SK-N-SH treated with all-trans-retinoic acid at 6 μM for 48 hours (cell line): ENCODE measurements at regions not wholly inside any gene's neighbourhood (a gene's known extent, or its start where the extent isn't known, plus 50 kb on each side); places are given as distances from the start of the nearest gene placed in this dataset.

Experiments
- ATAC-seq: fragments of 200-7000 bp; cut with Tn5 transposase; 3 replicates; pipeline ENCODE4 v1.9.1; 2020; ENCODE audit warnings: mild to moderate bottlenecking, moderate library complexity
- ARNTL ChIP-seq: fragments of 450-650 bp; formaldehyde crosslinking; IDR thresholded peaks from 2 replicates; pipeline ENCODE4 v1.5.0; 2020; ENCODE audit warnings: low read depth, mild to moderate bottlenecking, moderate library complexity, borderline replicate concordance
- BACH2 ChIP-seq: fragments of 250-450 bp; sonication (Bioruptor Pico); IDR thresholded peaks from 2 replicates; pipeline ENCODE4 v1.9.0; 2021; ENCODE audit warnings: mild to moderate bottlenecking, borderline replicate concordance
- CSDC2 ChIP-seq: fragments of 250-450 bp; sonication (Bioruptor Pico); IDR thresholded peaks from 2 replicates; pipeline ENCODE4 v1.5.0; 2020; ENCODE audit warnings: mild to moderate bottlenecking, moderate library complexity
- GLIS3 ChIP-seq: fragments of 250-450 bp; sonication (Bioruptor Pico); IDR thresholded peaks from 2 replicates; pipeline ENCODE4 v1.5.0; 2020; ENCODE audit warnings: mild to moderate bottlenecking, moderate library complexity
- ISL1 ChIP-seq: fragments of 250-450 bp; sonication (Bioruptor Pico); IDR thresholded peaks from 2 replicates; pipeline ENCODE4 v2.1.2; 2022; ENCODE audit warnings: mild to moderate bottlenecking, moderate library complexity
- OSR1 ChIP-seq: fragments of 250-450 bp; sonication (Bioruptor Pico); IDR thresholded peaks from 2 replicates; pipeline ENCODE4 v1.8.0; 2022; ENCODE audit warnings: moderate library complexity, mild to moderate bottlenecking, inconsistent platforms
- PPARA ChIP-seq: fragments of 250-450 bp; sonication (Bioruptor Pico); IDR thresholded peaks from 2 replicates; pipeline ENCODE4 v1.5.0; 2020; ENCODE audit warnings: mild to moderate bottlenecking, borderline replicate concordance
- RARB ChIP-seq: fragments of 250-450 bp; sonication (Bioruptor Pico); IDR thresholded peaks from 2 replicates; pipeline ENCODE4 v1.8.0; 2021; ENCODE audit warnings: mild to moderate bottlenecking, moderate library complexity
- SNAI2 ChIP-seq: fragments of 250-450 bp; sonication (Bioruptor Pico); IDR thresholded peaks from 2 replicates; pipeline ENCODE4 v1.5.0; 2020; ENCODE audit warnings: mild to moderate bottlenecking, moderate library complexity
- TCF4 ChIP-seq: fragments of 250-450 bp; sonication (Bioruptor Pico); IDR thresholded peaks from 2 replicates; pipeline ENCODE4 v1.8.0; 2021; ENCODE audit warnings: mild to moderate bottlenecking, moderate library complexity, borderline replicate concordance
- TOX ChIP-seq: fragments of 250-450 bp; sonication (Bioruptor Pico); IDR thresholded peaks from 2 replicates; pipeline ENCODE4 v1.8.0; 2021; ENCODE audit warnings: mild to moderate bottlenecking, moderate library complexity, borderline replicate concordance
- TSHZ2 ChIP-seq: fragments of 250-450 bp; sonication (Bioruptor Pico); IDR thresholded peaks from 2 replicates; pipeline ENCODE4 v1.5.0; 2020; ENCODE audit warnings: mild to moderate bottlenecking, moderate library complexity
- ZC3H10 ChIP-seq: fragments of 250-450 bp; sonication (Bioruptor Pico); IDR thresholded peaks from 2 replicates; pipeline ENCODE4 v1.5.1; 2021; ENCODE audit warnings: mild to moderate bottlenecking, moderate library complexity
- ZFP3 ChIP-seq: fragments of 250-450 bp; sonication (Bioruptor Pico); IDR thresholded peaks from 2 replicates; pipeline ENCODE4 v1.5.0; 2020; ENCODE audit warnings: mild to moderate bottlenecking, moderate library complexity
- ZFP30 ChIP-seq: fragments of 450-650 bp; formaldehyde crosslinking; IDR thresholded peaks from 2 replicates; pipeline ENCODE4 v1.5.0; 2022; ENCODE audit warnings: mild to moderate bottlenecking, moderate library complexity
- ZNF565 ChIP-seq: fragments of 450-650 bp; formaldehyde crosslinking; conservative IDR thresholded peaks from 2 replicates; pipeline ENCODE4 v1.5.0; 2020; ENCODE audit warnings: low read depth, mild to moderate bottlenecking, moderate library complexity
- ZNF70 ChIP-seq: fragments of 450-650 bp; formaldehyde crosslinking; IDR thresholded peaks from 2 replicates; pipeline ENCODE4 v1.5.0; 2020; ENCODE audit warnings: mild to moderate bottlenecking, moderate library complexity
- TF ChIP-seq, protein P1 (sequence below): fragments of 250-450 bp; sonication (Bioruptor Pico); IDR thresholded peaks from 2 replicates; pipeline ENCODE4 v1.5.1; 2020; ENCODE audit warnings: low read depth, mild to moderate bottlenecking, moderate library complexity
- TF ChIP-seq, protein P2 (sequence below): fragments of 250-450 bp; sonication (Bioruptor Pico); IDR thresholded peaks from 2 replicates; pipeline ENCODE4 v1.5.1; 2021; ENCODE audit warnings: mild to moderate bottlenecking, moderate library complexity
- TF ChIP-seq, protein P3 (sequence below): fragments of 250-450 bp; sonication (Bioruptor Pico); IDR thresholded peaks from 2 replicates; pipeline ENCODE4 v1.8.0; 2020; ENCODE audit warnings: mild to moderate bottlenecking, moderate library complexity, borderline replicate concordance

DNA sequence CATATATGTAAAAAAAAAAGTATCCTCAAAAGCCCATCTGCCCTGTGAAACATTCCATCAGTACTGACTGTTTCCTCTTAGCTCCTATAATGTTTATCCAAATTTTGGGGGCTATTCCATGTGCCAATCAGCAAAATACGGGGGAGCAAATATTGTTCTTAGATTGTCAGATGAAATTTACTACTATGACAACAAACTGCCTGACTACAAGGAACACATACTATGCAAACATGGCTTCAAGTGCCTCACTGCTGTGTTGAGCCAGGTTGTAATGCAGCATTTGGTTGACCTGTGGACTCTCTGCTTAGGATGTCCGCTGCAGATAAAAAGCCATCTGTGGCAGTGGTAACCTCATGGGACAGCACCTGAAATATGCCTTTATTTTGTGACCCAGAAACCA, 98.2 kb upstream of the SCEL start:
- no peak for ATAC-seq
- TF ChIP-seq PPARA (CRISPR knock-in tag) (no peak), ZNF565 (no peak), OSR1 (CRISPR knock-in tag) (no peak), TSHZ2 (CRISPR knock-in tag) (no peak), BACH2 (CRISPR knock-in tag) (no peak), ISL1 (CRISPR knock-in tag) (no peak), ZFP3 (CRISPR knock-in tag) (no peak), RARB (no peak), ZFP30 (CRISPR knock-in tag) (no peak), TOX (CRISPR knock-in tag) (no peak), TCF4 (CRISPR knock-in tag) (no peak), CSDC2 (CRISPR knock-in tag) (no peak)
- TF ChIP-seq, protein P1, sequence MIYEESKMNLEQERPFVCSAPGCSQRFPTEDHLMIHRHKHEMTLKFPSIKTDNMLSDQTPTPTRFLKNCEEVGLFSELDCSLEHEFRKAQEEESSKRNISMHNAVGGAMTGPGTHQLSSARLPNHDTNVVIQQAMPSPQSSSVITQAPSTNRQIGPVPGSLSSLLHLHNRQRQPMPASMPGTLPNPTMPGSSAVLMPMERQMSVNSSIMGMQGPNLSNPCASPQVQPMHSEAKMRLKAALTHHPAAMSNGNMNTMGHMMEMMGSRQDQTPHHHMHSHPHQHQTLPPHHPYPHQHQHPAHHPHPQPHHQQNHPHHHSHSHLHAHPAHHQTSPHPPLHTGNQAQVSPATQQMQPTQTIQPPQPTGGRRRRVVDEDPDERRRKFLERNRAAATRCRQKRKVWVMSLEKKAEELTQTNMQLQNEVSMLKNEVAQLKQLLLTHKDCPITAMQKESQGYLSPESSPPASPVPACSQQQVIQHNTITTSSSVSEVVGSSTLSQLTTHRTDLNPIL (CRISPR knock-in tag) = no peak
- TF ChIP-seq, protein P2, sequence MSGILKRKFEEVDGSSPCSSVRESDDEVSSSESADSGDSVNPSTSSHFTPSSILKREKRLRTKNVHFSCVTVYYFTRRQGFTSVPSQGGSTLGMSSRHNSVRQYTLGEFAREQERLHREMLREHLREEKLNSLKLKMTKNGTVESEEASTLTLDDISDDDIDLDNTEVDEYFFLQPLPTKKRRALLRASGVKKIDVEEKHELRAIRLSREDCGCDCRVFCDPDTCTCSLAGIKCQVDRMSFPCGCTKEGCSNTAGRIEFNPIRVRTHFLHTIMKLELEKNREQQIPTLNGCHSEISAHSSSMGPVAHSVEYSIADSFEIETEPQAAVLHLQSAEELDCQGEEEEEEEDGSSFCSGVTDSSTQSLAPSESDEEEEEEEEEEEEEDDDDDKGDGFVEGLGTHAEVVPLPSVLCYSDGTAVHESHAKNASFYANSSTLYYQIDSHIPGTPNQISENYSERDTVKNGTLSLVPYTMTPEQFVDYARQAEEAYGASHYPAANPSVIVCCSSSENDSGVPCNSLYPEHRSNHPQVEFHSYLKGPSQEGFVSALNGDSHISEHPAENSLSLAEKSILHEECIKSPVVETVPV = no peak

GRCh38 chr13:77434289-77434688, 101.2 kb upstream of the SCEL start:
- TF ChIP-seq ZFP3 (CRISPR knock-in tag) = no peak
- TF ChIP-seq TCF4 (CRISPR knock-in tag) = no peak
- TF ChIP-seq TSHZ2 (CRISPR knock-in tag) = no peak
- TF ChIP-seq ARNTL (CRISPR knock-in tag) = no peak
- no peak for TF ChIP-seq SNAI2 (CRISPR knock-in tag)
- no peak for TF ChIP-seq TOX (CRISPR knock-in tag)
- no peak for TF ChIP-seq RARB
- no peak for TF ChIP-seq ZNF70 (CRISPR knock-in tag)
- TF ChIP-seq, protein P2 = no peak
- no peak for TF ChIP-seq OSR1 (CRISPR knock-in tag)
- TF ChIP-seq ZFP30 (CRISPR knock-in tag) = no peak
- no peak for TF ChIP-seq GLIS3 (CRISPR knock-in tag)
- TF ChIP-seq, protein P3, sequence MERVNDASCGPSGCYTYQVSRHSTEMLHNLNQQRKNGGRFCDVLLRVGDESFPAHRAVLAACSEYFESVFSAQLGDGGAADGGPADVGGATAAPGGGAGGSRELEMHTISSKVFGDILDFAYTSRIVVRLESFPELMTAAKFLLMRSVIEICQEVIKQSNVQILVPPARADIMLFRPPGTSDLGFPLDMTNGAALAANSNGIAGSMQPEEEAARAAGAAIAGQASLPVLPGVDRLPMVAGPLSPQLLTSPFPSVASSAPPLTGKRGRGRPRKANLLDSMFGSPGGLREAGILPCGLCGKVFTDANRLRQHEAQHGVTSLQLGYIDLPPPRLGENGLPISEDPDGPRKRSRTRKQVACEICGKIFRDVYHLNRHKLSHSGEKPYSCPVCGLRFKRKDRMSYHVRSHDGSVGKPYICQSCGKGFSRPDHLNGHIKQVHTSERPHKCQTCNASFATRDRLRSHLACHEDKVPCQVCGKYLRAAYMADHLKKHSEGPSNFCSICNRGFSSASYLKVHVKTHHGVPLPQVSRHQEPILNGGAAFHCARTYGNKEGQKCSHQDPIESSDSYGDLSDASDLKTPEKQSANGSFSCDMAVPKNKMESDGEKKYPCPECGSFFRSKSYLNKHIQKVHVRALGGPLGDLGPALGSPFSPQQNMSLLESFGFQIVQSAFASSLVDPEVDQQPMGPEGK (CRISPR knock-in tag) = no peak
- TF ChIP-seq PPARA (CRISPR knock-in tag) = no peak
- no peak for TF ChIP-seq BACH2 (CRISPR knock-in tag)
- TF ChIP-seq ZC3H10 (CRISPR knock-in tag) = no peak
- no peak for ATAC-seq
